Fibroblast of peridontal ligament (primary cell): ENCODE measurements at regions not wholly inside any gene's neighbourhood (a gene's known extent, or its start where the extent isn't known, plus 50 kb on each side); places are given as distances from the start of the nearest gene placed in this dataset.

ENCODE experiments used
- DNase-seq: peaks from one replicate; pipeline ENCODE4 v3.0.0-alpha.2; 2010; ENCODE audit errors: extremely low read depth

- no peak for DNase-seq
Measured at GRCh38 chr6:148042536-148042935, 300.1 kb upstream of the SASH1 start.

DNA sequence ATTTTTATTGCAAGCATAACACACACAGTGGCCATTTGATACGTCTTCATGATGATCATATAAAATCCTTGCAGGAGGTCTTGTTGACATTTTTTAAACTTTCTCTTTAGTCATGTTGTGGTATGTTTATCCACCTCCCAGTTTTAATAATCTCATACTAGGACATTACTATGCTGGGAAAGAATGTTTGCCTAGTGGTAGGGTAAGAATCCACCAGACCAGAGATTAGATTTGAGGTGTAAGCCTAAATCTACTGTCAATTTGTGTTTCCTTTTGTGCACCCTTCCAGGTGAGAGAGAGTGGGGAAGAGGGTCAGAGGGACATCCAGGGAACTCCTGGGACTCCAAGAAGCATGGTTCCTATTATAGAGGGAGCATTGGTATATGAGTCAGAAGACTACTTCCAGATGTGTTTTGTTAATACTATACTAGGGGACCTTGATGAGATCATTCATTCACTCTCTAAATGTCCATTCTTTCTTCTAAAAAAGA is 298.3 kb upstream of the SASH1 start:
- peak; percentile 83 for DNase-seq

DNA sequence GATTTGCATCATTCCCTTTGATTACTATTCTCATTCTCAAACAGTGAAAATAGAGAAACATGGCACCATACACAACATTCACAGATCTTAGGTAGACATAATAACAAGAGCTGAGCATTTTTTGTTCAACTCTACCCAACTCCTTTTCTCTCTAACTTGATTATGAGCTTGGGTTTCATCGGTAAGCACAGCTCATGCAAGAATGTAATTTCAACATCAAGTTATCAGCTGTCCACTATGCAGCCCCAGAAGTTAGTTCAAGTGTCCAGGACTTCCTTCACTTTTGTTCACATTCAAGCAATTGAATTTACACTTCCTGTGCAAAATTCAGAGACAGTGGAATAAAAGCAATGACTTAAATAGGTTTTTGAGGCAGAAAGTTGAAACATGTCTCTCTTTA is 297.7 kb upstream of the SASH1 start:
- no peak for DNase-seq

DNA sequence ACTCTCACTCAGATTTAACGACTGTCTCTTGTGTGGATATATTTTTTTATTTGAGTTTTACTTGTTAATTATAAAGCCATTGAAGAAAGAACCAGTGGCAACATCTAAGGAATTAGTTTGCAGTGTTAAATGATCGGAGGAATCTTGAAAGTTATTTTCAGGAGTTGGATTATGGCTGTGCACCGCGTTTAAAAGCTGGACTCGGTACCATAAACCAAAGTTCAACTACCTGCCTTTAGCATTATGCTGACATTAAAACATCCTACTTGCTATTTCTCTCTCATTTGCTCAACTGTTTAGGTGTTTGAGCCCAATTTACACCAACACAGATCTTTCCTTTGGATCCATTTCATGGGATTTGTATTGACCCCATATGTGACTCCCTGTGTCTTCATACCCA is 289.4 kb upstream of the SASH1 start:
- no peak for DNase-seq

DNA sequence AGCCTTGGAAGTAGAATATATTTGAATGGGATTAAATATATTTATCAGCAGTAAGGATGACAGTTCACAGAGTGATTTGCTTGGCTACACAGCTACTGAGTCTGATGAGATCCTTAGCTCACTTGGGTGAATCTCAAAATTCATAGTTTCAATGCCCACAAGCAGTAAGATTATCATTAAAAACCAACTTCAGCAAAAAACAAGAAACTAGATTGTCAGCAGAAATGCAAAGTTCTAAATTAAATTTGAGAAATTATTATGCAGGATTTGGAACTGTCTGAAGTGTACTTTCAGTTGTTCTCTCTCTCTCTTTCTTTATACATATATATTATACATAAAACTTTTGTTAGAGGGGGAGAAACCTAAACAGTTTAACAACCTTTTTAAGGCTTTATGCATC is 288.8 kb upstream of the SASH1 start:
- no peak for DNase-seq

DNA sequence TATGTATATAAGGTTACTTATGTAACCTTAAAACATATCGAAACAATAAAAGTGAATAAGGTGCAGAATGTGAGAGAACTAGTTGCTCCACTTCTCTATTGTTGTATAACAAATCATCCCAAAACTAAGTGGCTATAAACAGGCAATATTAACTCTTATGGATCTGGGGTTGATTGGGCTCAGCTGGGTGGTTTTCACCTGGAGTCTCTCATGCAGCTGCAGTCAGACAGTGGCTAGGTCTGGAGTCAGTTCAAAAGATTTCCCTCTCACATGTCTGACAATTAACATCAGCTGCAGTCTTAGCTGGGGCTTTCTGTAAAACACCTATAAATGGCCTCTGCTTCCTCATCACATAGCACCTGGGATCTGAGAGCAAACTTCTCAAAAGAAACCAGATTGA is 288.4 kb upstream of the SASH1 start:
- no peak for DNase-seq

DNA sequence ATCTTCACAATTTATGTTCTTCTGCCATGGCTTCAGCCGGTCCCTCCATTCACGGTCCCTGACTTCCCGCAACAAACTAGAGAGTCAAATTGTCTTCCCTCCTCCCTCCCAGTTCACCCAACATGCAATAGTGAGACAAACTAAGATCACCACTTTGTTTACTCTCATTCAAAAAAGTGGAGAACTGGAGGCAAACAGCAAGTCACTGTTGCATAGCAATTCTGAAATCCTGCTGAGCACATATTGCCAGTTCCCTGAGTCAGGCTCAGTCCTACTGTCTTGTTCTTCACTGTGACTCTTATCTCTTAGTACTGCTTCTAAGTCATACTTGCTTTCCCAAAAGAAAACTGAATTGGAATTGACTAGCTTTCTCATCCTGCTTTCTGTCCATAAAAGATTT is 287.2 kb upstream of the SASH1 start:
- DNase-seq, result no peak

DNA sequence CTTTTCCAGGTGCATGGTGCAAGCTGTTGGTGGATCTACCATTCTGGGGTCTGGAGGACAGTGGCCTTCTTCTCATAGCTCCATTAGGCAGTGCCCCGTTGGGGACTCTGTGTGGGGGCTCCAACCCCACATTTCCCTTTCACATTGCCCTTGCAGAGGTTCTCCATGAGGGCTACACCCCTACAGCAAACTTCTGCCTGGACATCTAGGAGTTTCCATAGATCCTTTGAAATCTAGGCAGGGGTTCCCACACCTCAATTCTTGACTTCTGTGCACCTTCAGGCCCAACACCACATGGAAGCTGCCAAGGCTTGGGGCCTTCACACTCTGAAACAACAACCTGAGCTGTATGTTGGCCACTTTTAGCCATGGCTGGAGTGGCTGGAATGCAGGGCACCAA is 282.8 kb upstream of the SASH1 start:
- DNase-seq, result no peak

DNA sequence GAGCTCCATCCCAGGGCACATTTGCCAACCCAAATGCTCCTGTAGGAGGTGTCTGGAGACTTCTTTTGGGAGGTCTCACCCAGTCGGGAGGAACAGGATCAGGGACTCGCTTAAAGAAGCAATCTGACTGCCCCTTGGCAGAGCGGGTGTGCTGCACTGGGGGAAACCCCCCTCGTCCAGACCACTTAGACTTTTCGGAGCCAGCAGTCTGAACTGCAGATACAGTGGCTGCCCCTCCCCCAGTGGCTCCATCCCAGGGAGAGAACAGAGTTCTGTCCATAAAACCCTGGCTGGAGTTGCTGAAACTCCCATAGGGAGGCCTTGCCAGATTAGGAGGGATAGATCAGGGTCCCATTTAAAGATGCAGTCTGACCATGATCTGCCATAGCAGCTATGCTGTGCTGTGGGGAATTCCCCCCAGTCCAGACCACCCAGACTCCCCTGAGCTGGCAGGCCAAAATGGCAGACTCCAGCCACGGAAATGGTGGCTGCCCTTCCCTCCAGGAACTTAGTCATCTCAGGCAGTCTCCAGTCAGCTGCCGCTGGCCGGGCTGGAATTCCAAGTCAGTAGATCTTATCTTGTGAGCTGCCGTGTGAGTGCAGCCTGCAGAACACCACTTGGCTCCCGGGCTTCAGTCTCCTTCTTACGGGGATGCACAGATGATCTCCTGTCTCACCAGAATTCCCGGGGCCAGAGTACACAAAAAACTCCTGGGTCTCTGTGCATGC is 278.1 kb upstream of the SASH1 start:
- DNase-seq, result no peak

- DNase-seq, result no peak
Measured at GRCh38 chr6:148068437-148069061, 274.1 kb upstream of the SASH1 start.

- DNase-seq, result no peak
Measured at GRCh38 chr6:148069256-148069655, 273.4 kb upstream of the SASH1 start.

DNA sequence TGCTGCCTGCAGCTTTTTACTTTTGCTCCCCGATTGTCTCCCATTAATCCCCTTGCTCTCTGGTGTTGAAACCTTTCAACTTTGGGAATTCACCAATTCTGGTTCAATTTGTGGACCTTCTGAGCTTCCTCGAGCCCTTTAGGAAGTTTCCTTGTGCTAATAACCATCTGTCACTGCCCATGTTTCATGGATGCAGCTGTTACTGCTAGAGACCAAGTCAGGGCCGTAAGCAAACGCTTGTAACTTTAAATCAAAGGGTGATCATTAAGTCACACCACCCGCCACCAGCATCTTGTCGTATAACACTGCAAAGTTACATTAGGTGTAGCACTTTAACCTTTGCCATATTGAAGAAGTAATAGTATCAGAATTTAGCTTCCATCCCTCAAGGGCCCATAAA is 268.3 kb upstream of the SASH1 start:
- DNase-seq, result no peak

DNA sequence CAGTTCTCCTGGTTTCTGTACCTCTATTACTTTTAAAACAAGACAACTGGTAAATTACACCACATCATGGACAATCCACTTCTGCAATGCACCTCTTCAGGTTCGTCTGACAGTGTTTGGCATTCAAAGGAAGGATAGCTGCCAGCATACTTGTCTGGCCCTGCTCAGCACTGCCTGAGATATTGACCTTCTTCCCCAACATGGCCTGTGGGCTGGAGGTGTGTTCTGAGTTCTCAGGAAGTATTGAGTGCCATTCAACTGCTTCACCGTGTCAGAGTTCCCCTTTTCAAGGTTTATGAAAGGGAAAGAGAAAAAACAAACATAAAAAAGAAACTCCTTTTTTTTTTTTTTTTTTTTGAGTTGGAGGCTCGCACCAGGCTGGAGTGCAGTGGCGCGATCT is 267.9 kb upstream of the SASH1 start:
- no peak for DNase-seq

DNA sequence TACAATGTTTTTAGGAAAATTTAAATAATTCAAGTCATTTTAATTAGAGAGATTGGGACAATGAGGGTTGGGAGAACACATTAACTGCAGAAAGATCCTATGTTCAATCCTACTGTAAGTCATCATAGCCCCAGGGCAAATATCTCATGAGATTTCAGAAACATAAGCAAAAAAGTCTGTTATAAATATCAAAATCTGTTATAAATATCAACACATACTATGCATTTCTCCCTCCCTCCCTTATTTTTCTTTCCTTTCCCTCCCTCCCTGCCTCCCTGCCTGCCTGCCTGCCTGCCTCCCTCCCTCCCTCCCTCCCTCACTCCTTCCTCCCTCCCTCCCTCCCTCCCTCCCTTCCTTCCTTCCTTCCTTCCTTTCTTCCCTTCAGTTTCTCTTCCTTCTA is 267.3 kb upstream of the SASH1 start:
- DNase-seq, result no peak

DNA sequence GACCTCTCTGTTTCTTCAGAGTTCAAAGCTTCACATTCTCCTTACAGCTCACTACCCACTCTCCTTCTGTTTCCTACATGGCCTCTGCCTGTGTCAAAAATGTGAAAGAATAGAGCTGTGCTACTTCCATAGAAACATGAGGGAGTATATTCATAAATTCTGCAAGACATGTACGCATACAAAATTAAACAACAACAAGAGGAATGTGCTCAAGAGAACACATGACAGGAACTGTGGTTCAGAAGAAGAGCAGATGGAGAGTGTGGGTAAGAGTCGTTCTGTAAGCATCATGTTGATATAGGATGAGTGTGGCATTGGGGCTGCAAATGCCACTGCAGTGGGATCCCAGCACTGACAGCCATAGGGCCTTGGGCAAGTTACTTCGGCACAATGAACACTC is 266.6 kb upstream of the SASH1 start:
- no peak for DNase-seq

- no peak for DNase-seq
Measured at GRCh38 chr6:148080315-148080714, 262.3 kb upstream of the SASH1 start.

DNA sequence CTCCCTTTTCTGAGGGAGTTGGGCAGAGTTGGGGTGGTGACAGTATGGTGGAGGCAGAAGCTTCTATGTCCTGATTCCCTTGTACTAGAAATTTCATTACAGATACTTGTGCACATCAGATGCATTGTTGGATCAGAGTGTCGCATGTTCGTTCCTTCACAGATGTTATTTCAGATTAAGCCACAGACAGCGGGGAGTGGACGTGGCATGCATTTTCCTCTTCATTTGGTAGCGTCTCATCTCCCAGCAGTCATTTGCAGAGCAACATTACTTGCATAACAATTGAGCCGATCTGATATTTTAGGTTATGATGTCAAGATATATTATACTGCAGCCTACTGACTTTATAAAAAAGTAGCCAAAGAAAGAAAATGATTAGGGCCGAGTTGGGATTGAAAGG is 261.6 kb upstream of the SASH1 start:
- DNase-seq, result no peak

DNA sequence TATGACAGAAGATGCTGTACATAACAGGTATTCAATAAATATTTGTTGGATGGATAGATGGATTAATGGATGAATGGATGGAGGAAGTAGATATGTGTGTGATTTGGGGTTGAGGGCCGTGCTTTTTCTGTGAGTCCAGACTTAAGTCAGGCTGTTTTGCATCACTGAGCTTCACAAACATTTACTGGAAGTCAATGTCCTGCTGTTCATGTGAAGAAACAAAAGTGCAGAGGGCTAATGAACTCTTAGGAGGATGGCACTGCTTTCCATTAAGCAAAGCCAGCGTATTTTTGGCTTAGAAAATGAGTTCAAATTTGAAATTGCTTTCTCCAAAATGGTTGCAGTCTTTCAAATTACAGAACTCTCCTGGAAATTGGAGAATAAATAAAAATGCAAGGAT is 260.6 kb upstream of the SASH1 start:
- no peak for DNase-seq

- peak; percentile 12 for DNase-seq
Measured at GRCh38 chr6:148082696-148083095, 259.9 kb upstream of the SASH1 start.

- peak; percentile 35 for DNase-seq
Measured at GRCh38 chr6:148085631-148086331, 256.9 kb upstream of the SASH1 start.

DNA sequence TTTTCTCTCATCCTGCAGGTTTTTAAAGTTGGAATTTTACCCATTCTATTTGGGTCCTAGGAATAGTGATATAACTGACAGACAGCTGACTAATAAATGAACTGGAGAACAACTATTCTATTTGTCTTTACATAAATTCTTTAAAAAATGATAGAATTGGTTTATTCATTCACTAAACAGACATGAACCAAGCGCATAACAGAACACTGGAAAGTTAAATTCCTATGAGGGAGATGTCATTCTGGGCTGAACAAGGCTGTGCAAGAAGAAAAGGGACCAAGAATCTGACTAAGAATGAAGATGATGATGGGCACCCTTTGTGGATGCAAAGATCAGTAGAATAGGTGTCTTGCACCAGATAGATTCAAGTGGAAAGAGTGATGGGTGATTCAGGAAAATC is 256.3 kb upstream of the SASH1 start:
- DNase-seq, result no peak

- DNase-seq, result no peak
Measured at GRCh38 chr6:148086843-148087242, 255.8 kb upstream of the SASH1 start.

- no peak for DNase-seq
Measured at GRCh38 chr6:148087659-148088058, 255.0 kb upstream of the SASH1 start.
